Calu3 (cell line): ENCODE measurements at regions not wholly inside any gene's neighbourhood (a gene's known extent, or its start where the extent isn't known, plus 50 kb on each side); places are given as distances from the start of the nearest gene placed in this dataset.

Source experiments
- BruUV-seq: library from RNA; stranded (reverse); fragments of 400-500 nt; replicated peaks from 2 replicates; lab custom pipeline; 2021; lab: Mats Ljungman, UMichigan
- CTCF ChIA-PET: fragments of 300-600 bp; sonication (Branson Sonifier 250); formaldehyde crosslinking; loops from one replicate; lab custom pipeline; 2022; ENCODE audit warnings: antibody characterized with exemption; lab: Charles Lee
- DNase-seq: peaks from one replicate; pipeline ENCODE4 v3.0.0; 2022
- H3K27ac Mint-ChIP-seq: one replicate; pipeline ENCODE4 v1.8.0; 2022; ENCODE audit warnings: mixed read lengths; ENCODE audit not compliant: unreplicated experiment
- H3K27me3 Mint-ChIP-seq: one replicate; pipeline ENCODE4 v1.8.0; 2022; ENCODE audit warnings: mixed read lengths; ENCODE audit not compliant: unreplicated experiment
- H3K36me3 Mint-ChIP-seq: one replicate; pipeline ENCODE4 v1.8.0; 2022; ENCODE audit warnings: mild to moderate bottlenecking, moderate library complexity, mixed read lengths; ENCODE audit not compliant: insufficient read depth, unreplicated experiment
- H3K4me1 Mint-ChIP-seq: one replicate; pipeline ENCODE4 v1.8.0; 2022; ENCODE audit warnings: mild to moderate bottlenecking, low read depth, mixed read lengths; ENCODE audit not compliant: unreplicated experiment
- H3K4me3 Mint-ChIP-seq: one replicate; pipeline ENCODE4 v1.8.0; 2022; ENCODE audit warnings: mild to moderate bottlenecking, low read depth, moderate library complexity, mixed read lengths; ENCODE audit not compliant: unreplicated experiment
- H3K9me3 Mint-ChIP-seq: one replicate; pipeline ENCODE4 v1.8.0; 2022; ENCODE audit warnings: low read depth, mixed read lengths; ENCODE audit not compliant: unreplicated experiment
- intact Hi-C: fragments of 100-400 bp; cut with micrococcal nuclease; formaldehyde crosslinking; loops from one replicate; pipeline ENCODE4 v1.10.0; 2022; ENCODE audit not compliant: unreplicated experiment
- TF ChIP-seq, protein P1 (sequence below): fragments of 200-600 bp; IDR thresholded peaks from one replicate; pipeline ENCODE4 v1.8.0; 2022; ENCODE audit warnings: antibody characterized with exemption; ENCODE audit not compliant: unreplicated experiment

DNA sequence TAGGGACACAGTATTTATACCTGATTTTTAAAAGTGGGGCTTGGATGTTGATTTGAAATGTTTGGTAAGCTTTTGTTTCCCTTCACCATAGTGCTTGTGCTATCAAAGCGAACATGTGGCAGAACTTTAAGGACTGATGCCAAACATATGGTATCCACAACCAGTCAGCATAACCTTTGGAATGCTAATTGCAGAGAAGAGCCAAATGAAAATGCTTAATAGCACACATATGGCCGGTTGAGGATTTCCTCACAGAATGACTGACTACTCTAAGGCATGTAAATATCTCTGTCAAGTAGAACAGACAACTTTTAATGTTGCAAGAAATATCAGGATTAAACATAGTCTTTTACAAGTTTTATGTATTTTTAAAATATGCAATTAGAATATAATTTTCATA, 120.9 kb upstream of the COL3A1 start:
- Mint-ChIP-seq H3K36me3 (no peaks in the 10 kb centered on the region), H3K27ac (no peak overlapping the region), H3K4me1 (no peaks in the 10 kb centered on the region), H3K27me3 (no peaks in the 10 kb centered on the region), H3K4me3 (no peak overlapping the region), H3K9me3 (no peaks in the 10 kb centered on the region)
- intact Hi-C loops = no loop called here
- TF ChIP-seq, protein P1, sequence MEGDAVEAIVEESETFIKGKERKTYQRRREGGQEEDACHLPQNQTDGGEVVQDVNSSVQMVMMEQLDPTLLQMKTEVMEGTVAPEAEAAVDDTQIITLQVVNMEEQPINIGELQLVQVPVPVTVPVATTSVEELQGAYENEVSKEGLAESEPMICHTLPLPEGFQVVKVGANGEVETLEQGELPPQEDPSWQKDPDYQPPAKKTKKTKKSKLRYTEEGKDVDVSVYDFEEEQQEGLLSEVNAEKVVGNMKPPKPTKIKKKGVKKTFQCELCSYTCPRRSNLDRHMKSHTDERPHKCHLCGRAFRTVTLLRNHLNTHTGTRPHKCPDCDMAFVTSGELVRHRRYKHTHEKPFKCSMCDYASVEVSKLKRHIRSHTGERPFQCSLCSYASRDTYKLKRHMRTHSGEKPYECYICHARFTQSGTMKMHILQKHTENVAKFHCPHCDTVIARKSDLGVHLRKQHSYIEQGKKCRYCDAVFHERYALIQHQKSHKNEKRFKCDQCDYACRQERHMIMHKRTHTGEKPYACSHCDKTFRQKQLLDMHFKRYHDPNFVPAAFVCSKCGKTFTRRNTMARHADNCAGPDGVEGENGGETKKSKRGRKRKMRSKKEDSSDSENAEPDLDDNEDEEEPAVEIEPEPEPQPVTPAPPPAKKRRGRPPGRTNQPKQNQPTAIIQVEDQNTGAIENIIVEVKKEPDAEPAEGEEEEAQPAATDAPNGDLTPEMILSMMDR = no peak
- CTCF ChIA-PET = no interaction called here
- no TSS peak for BruUV-seq
- no peak for DNase-seq

DNA sequence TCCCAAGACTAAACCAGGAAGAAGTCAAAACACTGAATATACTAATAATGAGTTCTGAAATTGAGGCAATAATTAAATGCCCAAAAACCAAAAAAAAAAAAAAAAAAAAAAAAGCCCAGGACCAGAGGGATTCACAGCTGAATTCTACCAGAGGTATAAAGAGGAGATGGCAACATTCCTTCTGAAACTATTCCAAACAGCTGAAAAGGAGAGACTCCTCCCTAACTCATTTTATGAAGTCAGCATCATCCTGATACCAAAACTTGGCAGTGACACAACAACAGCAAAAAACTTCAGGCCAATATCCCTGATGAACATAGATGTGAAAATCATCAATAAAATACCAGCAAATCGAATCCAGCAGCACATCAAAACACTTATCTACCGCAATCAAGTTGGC, 108.5 kb upstream of the COL3A1 start:
- no TSS peak for BruUV-seq
- Mint-ChIP-seq H3K27me3 (no peaks in the 10 kb centered on the region), H3K27ac (no peak overlapping the region), H3K9me3 (peaks cover 8% of the 10 kb centered on the region), H3K36me3 (no peaks in the 10 kb centered on the region), H3K4me3 (no peak overlapping the region), H3K4me1 (no peaks in the 10 kb centered on the region)
- DNase-seq = no peak
- intact Hi-C loops = no loop called here
- TF ChIP-seq, protein P1 = no peak
- CTCF ChIA-PET = no interaction called here

DNA sequence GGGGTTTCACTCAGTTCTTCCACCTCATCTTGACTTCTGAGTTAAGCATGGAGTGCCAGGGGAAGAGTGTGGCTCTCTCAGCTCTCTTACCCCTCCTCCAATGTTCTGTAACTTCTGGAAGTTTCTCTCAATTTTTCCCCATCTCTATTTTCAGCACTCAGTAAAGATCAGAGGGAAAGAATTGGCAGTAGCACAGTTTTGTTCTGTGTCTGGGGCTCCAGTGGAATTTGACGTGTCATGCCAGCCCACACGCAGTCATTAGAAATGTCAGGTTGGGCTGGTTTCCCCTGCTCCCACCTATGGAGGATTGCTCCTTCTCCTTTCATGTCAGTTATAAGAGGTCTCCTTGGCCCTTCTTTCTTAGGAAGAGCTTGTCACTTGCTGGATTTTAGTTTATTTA, 104.6 kb upstream of the COL3A1 start:
- BruUV-seq = no TSS peak
- Mint-ChIP-seq H3K4me3 (no peak overlapping the region), H3K27ac (no peak overlapping the region), H3K36me3 (no peaks in the 10 kb centered on the region), H3K4me1 (no peaks in the 10 kb centered on the region), H3K27me3 (no peaks in the 10 kb centered on the region), H3K9me3 (peaks cover 5% of the 10 kb centered on the region)
- TF ChIP-seq, protein P1 = no peak
- intact Hi-C loops = no loop called here
- DNase-seq = no peak
- CTCF ChIA-PET = no interaction called here

DNA sequence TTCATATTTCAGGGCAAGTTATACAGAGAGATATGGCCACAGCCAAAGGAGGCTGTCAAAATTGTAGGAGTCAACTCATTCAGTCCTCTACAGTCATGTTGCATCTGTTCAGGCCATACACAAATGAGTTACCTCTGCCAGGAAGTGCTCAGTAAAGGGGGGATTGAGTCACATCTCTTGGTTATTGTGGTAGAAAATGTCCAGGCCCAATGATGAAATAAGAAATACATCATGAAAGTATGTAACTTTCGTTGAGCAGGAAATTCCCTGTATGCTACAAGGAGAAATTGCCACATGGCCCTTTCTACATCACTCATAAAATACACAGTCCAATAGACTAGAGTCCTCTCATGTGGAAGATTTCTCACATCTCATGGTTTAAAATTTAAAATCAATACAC, 103.9 kb upstream of the COL3A1 start:
- BruUV-seq = no TSS peak
- no peaks in the 10 kb centered on the region for H3K36me3 Mint-ChIP-seq
- no peaks in the 10 kb centered on the region for H3K4me1 Mint-ChIP-seq
- peaks cover 2% of the 10 kb centered on the region for H3K9me3 Mint-ChIP-seq
- H3K4me3 Mint-ChIP-seq = no peak overlapping the region
- no peaks in the 10 kb centered on the region for H3K27me3 Mint-ChIP-seq
- DNase-seq = no peak
- CTCF ChIA-PET = no interaction called here
- intact Hi-C loops = no loop called here
- H3K27ac Mint-ChIP-seq = no peak overlapping the region
- TF ChIP-seq, protein P1 = no peak
